WERI-Rb-1 (cell line): ENCODE measurements at regions not wholly inside any gene's neighbourhood (a gene's known extent, or its start where the extent isn't known, plus 50 kb on each side); places are given as distances from the start of the nearest gene placed in this dataset.
"Not testable (repeated sequence)": the region's sequence is repeated elsewhere in the genome, so short reads cannot be mapped to it uniquely, and the experiment has no call there.

Experiments used
- DNase-seq: peaks from one replicate; pipeline ENCODE4 v3.0.0-alpha.2; 2020
- H3K27ac ChIP-seq: fragments of 250-450 bp; sonication (Bioruptor Pico); 2 replicates; pipeline ENCODE4 v1.5.1; 2020; ENCODE audit warnings: mild to moderate bottlenecking, moderate library complexity
- H3K27me3 ChIP-seq: fragments of 250-450 bp; sonication (Bioruptor Pico); 2 replicates; pipeline ENCODE4 v1.5.1; 2021; ENCODE audit warnings: mild to moderate bottlenecking, low read depth, moderate library complexity; ENCODE audit not compliant: insufficient read depth, severe bottlenecking
- H3K36me3 ChIP-seq: fragments of 250-450 bp; sonication (Bioruptor Pico); 2 replicates; pipeline ENCODE4 v1.5.1; 2020; ENCODE audit warnings: mild to moderate bottlenecking, moderate library complexity
- H3K4me3 ChIP-seq: 2 replicates; pipeline ENCODE4 v1.5.1; 2011; ENCODE audit warnings: low read depth, mild to moderate bottlenecking, control low read depth, low read length
- H3K9me3 ChIP-seq: fragments of 250-450 bp; sonication (Bioruptor Pico); 2 replicates; pipeline ENCODE4 v1.5.1; 2021; ENCODE audit warnings: mild to moderate bottlenecking, moderate library complexity; ENCODE audit not compliant: severe bottlenecking
- CTCF ChIP-seq: IDR thresholded peaks from 2 replicates; pipeline ENCODE4 v1.5.1; 2011; ENCODE audit warnings: low read depth, mild to moderate bottlenecking, control low read depth, inconsistent platforms, low read length

GRCh38 chr5:108461628-108462367, 79.9 kb upstream of the FBXL17 start:
- no peaks in the 10 kb centered on the region for H3K36me3 ChIP-seq
- no peak for DNase-seq
- H3K4me3 ChIP-seq: no peak overlapping the region
- TF ChIP-seq CTCF: no peak
- H3K27ac ChIP-seq: no peak overlapping the region
- H3K27me3 ChIP-seq: no peaks in the 10 kb centered on the region
- H3K9me3 ChIP-seq: no peaks in the 10 kb centered on the region

- peaks cover under 1% of the 10 kb centered on the region for H3K9me3 ChIP-seq
- no peak for TF ChIP-seq CTCF
- no peak overlapping the region for H3K4me3 ChIP-seq
- peak; percentile 23 for DNase-seq
- no peaks in the 10 kb centered on the region for H3K27me3 ChIP-seq
- no peaks in the 10 kb centered on the region for H3K36me3 ChIP-seq
- no peak overlapping the region for H3K27ac ChIP-seq
These were observed 77.9 kb upstream of the FBXL17 start for GRCh38 chr5:108459769-108460168.

GRCh38 chr5:108451269-108451668, 69.4 kb upstream of the FBXL17 start:
- no peaks in the 10 kb centered on the region for H3K27me3 ChIP-seq
- no peak overlapping the region for H3K27ac ChIP-seq
- no peak overlapping the region for H3K4me3 ChIP-seq
- no peak for TF ChIP-seq CTCF
- no peaks in the 10 kb centered on the region for H3K36me3 ChIP-seq
- DNase-seq: no peak
- peaks cover 5% of the 10 kb centered on the region for H3K9me3 ChIP-seq

- H3K27ac ChIP-seq, H3K9me3 ChIP-seq, H3K27me3 ChIP-seq, H3K4me3 ChIP-seq, H3K36me3 ChIP-seq, DNase-seq: not testable (repeated sequence)
These were observed 62.2 kb upstream of the FBXL17 start for GRCh38 chr5:108444130-108444529.

GRCh38 chr5:108442063-108442651, 60.3 kb upstream of the FBXL17 start:
- not testable (repeated sequence) for H3K27me3 ChIP-seq, H3K36me3 ChIP-seq, H3K27ac ChIP-seq, H3K4me3 ChIP-seq, DNase-seq, H3K9me3 ChIP-seq

GRCh38 chr5:108437425-108437824, 55.5 kb upstream of the FBXL17 start:
- Histone ChIP-seq H3K27me3 (no peaks in the 10 kb centered on the region), H3K27ac (no peak overlapping the region), H3K4me3 (no peak overlapping the region), H3K9me3 (no peaks in the 10 kb centered on the region), H3K36me3 (no peaks in the 10 kb centered on the region)
- DNase-seq: peak; percentile 30
- no peak for TF ChIP-seq CTCF

- TF ChIP-seq CTCF: no peak
- Histone ChIP-seq H3K27ac (no peak overlapping the region), H3K4me3 (no peak overlapping the region), H3K27me3 (no peaks in the 10 kb centered on the region), H3K9me3 (no peaks in the 10 kb centered on the region), H3K36me3 (no peaks in the 10 kb centered on the region)
- DNase-seq: no peak
These were observed 54.8 kb upstream of the FBXL17 start for GRCh38 chr5:108436696-108437095.
